ENCODE measurements at regions not wholly inside any gene's neighbourhood (a gene's known extent, or its start where the extent isn't known, plus 50 kb on each side); places are given as distances from the start of the nearest gene placed in this dataset.

DNA sequence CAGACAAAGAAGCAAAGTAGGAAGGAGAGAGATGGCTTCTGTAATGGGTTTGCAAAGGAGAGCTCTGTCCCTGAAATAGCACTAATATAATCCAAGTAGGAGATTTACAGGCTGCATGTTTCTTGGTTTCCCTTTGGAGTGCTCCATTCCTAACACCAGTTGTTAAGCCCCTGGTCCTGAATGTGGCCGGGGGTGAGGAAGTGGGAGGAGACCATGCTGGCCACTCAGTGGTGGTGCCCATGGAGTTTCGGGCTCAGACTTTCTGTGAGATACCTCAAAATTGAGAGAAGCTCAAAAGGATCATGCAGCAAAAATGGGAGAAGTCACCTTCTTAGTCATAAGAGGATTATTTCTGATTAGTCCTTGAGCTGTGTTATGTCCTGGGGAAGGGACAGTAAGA is 88.5 kb downstream of the DAD1 start:
- TF ChIP-seq POLR2AphosphoS5 (IDR thresholded peaks at IDR 0.05): no peak
- TF ChIP-seq, protein P1, sequence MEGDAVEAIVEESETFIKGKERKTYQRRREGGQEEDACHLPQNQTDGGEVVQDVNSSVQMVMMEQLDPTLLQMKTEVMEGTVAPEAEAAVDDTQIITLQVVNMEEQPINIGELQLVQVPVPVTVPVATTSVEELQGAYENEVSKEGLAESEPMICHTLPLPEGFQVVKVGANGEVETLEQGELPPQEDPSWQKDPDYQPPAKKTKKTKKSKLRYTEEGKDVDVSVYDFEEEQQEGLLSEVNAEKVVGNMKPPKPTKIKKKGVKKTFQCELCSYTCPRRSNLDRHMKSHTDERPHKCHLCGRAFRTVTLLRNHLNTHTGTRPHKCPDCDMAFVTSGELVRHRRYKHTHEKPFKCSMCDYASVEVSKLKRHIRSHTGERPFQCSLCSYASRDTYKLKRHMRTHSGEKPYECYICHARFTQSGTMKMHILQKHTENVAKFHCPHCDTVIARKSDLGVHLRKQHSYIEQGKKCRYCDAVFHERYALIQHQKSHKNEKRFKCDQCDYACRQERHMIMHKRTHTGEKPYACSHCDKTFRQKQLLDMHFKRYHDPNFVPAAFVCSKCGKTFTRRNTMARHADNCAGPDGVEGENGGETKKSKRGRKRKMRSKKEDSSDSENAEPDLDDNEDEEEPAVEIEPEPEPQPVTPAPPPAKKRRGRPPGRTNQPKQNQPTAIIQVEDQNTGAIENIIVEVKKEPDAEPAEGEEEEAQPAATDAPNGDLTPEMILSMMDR (IDR thresholded peaks at IDR 0.05): no peak
- TF ChIP-seq EP300 (IDR thresholded peaks at IDR 0.05; ENCODE audit: low read depth): no peak
